HG02973 (cell line): ENCODE measurements at regions not wholly inside any gene's neighbourhood (a gene's known extent, or its start where the extent isn't known, plus 50 kb on each side); places are given as distances from the start of the nearest gene placed in this dataset.
"Not testable (repeated sequence)": the region's sequence is repeated elsewhere in the genome, so short reads cannot be mapped to it uniquely, and the experiment has no call there.

Source experiments
- ATAC-seq: cut with Tn5 transposase; IDR thresholded peaks from one replicate; pipeline ENCODE4 v1.9.1; 2021; ENCODE audit warnings: moderate library complexity; ENCODE audit not compliant: unreplicated experiment

- ATAC-seq, result no peak
Measured at GRCh38 chr6:40849546-40849945, 189.5 kb downstream of the UNC5CL start.

- ATAC-seq, result no peak
Measured at GRCh38 chr6:40848868-40849514, 190.0 kb downstream of the UNC5CL start.

- ATAC-seq, result no peak
Measured at GRCh38 chr6:40848038-40848437, 191.0 kb downstream of the UNC5CL start.

GRCh38 chr6:40845553-40845952 is 193.5 kb downstream of the UNC5CL start:
- no peak for ATAC-seq

- no peak for ATAC-seq
Measured at GRCh38 chr6:40844246-40844645, 194.8 kb downstream of the UNC5CL start.

GRCh38 chr6:40841721-40842120 is 197.3 kb downstream of the UNC5CL start:
- no peak for ATAC-seq

- no peak for ATAC-seq
Measured at GRCh38 chr6:40832691-40833090, 206.3 kb downstream of the UNC5CL start.

GRCh38 chr6:40831381-40831780 is 207.6 kb downstream of the UNC5CL start:
- ATAC-seq, result no peak

- no peak for ATAC-seq
Measured at GRCh38 chr6:40825102-40825501, 213.9 kb downstream of the UNC5CL start.

GRCh38 chr6:40823917-40824891 is 214.8 kb downstream of the UNC5CL start:
- not testable (repeated sequence) for ATAC-seq

GRCh38 chr6:40822619-40823018 is 216.4 kb downstream of the UNC5CL start:
- ATAC-seq, result no peak

- no peak for ATAC-seq
Measured at GRCh38 chr6:40819182-40819834, 219.7 kb downstream of the UNC5CL start.

- no peak for ATAC-seq
Measured at GRCh38 chr6:40817369-40817768, 221.7 kb downstream of the UNC5CL start.

- ATAC-seq, result no peak
Measured at GRCh38 chr6:40816601-40817000, 222.4 kb downstream of the UNC5CL start.

GRCh38 chr6:40815731-40816130 is 223.3 kb downstream of the UNC5CL start:
- ATAC-seq, result no peak

- no peak for ATAC-seq
Measured at GRCh38 chr6:40810171-40810570, 223.0 kb upstream of the LRFN2 start.

GRCh38 chr6:40809627-40810026 is 222.5 kb upstream of the LRFN2 start:
- ATAC-seq, result no peak

GRCh38 chr6:40807484-40807883 is 220.3 kb upstream of the LRFN2 start:
- no peak for ATAC-seq

GRCh38 chr6:40806256-40806864 is 219.2 kb upstream of the LRFN2 start:
- no peak for ATAC-seq

GRCh38 chr6:40805336-40805735 is 218.2 kb upstream of the LRFN2 start:
- ATAC-seq, result no peak

GRCh38 chr6:40804905-40805304 is 217.7 kb upstream of the LRFN2 start:
- ATAC-seq, result no peak
